HG03432 (cell line): ENCODE measurements at regions not wholly inside any gene's neighbourhood (a gene's known extent, or its start where the extent isn't known, plus 50 kb on each side); places are given as distances from the start of the nearest gene placed in this dataset.
A peak's percentile ranks its signal among the peaks of the same experiment; 100 is the strongest.
"Not testable (repeated sequence)": the region's sequence is repeated elsewhere in the genome, so short reads cannot be mapped to it uniquely, and the experiment has no call there.

Source experiments
- ATAC-seq: cut with Tn5 transposase; IDR thresholded peaks from one replicate; pipeline ENCODE4 v1.9.1; 2021; ENCODE audit warnings: mild to moderate bottlenecking, moderate library complexity; ENCODE audit not compliant: unreplicated experiment

DNA sequence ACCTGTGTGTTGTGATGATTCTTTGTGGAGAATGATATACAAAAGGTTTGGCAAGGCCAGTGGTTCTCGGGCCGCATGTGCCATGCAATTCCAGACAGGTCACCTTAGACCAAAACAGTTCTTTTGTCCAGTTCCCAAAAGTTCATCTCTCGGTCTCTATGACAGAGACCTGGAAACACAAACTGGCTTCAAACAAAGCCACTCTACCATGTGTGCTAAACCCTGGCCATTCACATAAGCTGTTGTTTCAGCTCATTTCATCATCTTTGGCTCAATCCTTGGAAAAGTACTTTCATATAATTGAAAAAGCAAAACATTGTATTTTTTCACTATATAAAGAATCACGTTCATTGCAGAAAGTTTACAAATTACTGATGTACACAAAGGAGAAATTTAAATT is 210.5 kb upstream of the SEMA6A start:
- no peak for ATAC-seq

DNA sequence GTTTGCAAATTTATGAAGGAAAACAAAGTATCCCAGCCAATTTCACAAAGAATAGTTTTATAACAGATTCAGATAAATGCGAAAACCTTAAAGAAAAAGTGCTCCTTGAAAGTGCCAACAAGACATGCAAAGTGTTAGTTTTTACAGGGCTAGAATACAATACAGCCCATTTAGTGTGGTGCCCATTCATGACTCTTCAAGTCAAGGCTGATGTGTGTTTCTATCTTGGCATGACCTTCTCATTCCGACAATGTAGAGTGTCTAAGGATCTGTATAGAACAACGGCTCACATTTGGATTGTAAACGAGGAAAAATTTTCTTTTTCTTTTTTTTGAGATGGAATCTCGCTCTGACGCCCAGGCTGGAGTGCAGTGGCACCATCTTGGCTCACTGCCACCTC is 205.2 kb upstream of the SEMA6A start:
- no peak for ATAC-seq

DNA sequence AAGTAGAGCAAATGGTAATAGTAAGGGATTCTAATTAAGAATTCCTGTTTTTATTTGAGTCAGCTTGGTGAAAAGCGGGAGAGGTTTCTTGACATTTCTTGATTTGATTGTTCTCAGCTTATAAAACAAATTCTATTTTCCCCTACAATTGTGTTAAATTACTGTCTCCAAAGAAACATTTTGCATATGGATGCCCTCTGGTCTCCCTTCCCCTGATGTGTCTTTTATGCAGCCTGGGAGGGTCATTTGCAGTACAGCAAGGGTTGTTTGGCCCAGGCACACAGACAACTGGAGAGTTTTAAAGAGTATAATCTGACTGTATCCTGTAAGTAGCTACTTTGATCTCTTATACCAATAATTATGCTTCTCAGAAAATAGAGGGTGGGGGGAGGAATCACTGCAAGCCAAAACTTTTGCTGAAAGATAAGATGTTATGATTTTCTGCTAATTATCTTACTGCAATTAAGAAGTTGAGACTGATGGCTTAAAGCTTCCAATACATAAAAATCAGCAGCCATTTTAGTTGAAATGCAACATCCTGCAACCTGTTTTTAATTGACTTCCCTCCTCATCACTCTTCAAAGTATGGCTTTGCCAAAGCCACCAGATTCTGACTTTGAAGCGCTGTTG is 204.1 kb upstream of the SEMA6A start:
- no peak for ATAC-seq

DNA sequence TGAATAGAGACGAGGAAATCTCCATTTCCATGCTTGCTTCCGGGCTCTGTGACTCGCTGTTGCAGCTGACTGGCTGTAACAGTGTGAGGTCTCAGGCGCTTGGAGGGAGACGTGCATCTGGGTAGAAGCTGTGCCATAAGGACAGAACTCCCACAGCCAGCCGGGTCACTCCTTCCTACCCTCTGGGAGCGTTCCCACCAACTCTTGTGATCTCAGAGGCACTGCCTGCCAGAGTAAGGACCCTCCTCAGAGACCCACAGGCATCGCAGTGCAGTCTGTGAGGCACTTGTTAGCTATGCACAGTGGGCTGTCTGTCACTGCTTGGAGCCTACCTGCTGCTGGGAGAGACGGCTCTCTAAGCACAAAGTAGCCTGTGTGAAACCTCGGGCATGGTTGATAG is 203.4 kb upstream of the SEMA6A start:
- ATAC-seq: peak; percentile 62

DNA sequence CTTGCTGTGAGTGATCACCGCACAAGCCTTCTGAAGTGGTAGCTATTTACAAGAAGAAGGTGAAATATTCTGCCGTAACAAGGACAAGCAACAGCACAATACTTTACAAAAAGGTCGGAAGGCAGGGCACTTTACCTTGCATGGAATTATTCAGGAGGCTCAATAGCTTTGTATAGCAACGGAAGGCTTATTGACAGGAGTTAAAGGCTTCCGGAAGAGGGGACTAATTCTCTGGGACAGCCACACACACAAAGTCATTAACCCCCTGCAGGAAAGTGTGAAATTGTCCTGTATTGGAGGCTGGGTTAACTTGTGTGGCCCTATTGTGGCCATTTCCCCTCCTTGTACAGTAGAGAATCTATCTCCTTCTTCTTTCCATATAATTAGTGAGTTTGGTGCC is 199.3 kb upstream of the SEMA6A start:
- ATAC-seq: no peak

DNA sequence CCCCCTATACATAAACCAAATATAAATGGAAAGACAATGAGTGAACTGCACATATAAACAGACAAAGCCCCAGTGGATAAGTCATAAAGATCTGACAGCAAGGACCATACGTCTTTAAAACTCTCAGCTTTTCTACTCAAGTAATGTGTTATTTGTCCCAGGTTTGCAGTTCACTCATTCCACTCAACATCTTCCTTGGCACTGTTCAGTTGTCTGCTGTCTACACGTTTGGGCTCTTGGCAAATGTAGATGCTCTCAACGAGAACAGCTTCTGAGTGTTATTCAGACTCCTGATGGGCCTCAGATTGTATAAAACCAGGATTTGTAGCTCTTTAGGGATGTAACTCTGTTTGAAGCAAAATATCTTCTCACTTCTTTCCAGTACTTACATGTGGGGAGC is 198.2 kb upstream of the SEMA6A start:
- no peak for ATAC-seq

DNA sequence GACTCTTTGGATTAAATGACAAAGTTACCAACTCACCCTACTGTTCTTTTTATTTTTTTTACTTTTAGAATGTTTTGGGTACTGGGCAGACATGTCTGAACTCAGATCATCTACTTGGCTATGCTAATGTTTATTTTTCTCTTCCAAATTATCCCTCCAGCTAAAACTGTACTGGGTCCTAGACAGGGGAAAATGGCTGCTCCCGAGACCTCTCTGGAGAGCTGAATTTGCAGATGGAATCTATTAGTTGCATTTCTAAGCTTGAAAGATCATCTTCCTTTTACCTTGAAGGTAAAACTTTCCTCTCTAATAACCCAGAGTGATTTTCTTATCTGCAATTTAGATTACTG is 197.5 kb upstream of the SEMA6A start:
- ATAC-seq: no peak

DNA sequence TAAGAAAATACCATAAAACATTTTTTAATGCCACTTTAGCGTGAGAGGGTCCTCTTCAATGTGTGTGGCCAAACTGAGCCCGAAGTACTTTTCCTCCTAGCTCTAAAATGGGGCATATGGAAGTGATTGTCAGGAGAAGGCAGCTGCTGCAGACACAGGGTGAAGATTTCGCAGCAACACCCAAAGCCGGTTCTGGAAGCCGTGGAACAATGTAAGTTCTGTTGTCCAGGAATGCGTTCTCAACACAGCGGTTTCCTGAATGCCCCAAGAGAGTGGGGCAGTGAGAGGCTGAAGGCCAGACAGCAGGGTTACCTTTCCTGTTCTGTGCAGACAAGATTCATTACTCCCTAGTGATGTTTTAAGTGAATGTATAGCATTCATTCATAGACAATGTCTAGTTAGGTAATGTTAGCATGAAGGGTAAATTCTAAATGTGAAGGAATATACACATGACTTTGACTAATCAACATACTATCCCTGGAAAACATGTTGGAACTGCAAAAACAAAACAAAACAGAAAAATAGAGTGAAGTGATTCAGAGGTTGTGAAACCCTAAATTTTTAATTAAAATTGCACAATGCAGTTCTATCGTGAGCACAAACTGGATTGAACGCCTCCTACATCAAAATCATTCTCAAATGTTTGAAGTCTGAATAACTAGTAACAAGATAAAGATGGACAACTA is 197.0 kb upstream of the SEMA6A start:
- no peak for ATAC-seq

DNA sequence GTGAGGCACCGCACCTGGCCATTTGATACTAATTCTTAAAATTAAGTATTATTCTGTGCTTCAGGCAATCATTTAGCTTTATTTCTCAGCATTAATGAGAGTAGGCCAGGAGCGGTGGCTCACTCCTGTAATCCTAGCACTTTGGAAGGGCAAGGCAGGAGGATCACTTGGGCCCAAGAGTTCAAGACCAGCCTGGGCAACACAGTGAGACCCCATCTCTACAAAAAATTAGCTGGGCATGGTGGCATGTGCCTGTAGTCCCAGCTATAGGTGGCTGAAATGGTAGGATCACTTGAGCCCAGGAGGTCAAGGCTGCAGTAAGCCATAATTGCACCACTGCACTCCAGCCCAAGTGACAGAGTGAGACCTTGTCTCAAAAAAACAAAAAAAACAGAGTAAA is 195.3 kb upstream of the SEMA6A start:
- ATAC-seq: not testable (repeated sequence)

DNA sequence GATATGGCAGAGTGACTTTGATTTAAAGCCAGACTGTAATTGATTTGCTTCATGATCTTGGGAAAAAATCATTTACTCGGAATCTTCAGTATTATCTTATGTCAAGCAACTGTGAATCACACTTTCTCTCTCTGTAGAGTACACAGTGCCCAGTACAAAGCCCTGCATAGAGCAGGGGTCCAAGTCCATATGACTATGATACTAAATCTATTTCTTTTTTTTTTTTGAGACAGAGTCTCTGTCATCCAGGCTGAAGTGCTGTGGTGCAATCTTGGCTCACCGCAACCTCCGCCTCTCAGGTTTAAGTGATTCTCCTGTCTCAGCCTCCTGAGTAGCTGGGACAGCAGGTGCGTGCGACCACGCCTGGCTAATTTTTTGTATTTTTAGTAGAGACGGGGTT is 194.8 kb upstream of the SEMA6A start:
- ATAC-seq: no peak

DNA sequence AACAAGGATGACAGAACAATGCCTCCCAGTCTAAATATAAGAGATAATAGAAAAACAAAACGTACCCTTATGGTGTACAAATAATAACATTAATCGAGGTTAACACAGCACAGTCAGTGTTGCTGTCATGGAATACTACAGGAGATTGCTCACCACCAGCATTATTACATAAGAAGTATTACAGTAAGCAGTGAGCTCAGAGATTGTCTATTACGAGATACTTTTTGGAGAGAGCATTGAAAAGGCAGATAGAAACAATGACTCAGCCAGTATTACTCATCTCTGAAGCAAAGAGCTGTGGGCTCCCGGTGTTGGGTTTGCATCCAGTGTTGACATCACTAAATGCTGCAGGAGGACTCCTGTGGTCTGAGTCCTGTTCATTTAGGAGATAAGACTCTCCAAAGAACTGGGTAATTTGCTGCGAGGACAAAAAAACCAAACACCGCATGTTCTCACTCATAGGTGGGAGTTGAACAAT is 191.9 kb upstream of the SEMA6A start:
- ATAC-seq: peak; percentile 63

DNA sequence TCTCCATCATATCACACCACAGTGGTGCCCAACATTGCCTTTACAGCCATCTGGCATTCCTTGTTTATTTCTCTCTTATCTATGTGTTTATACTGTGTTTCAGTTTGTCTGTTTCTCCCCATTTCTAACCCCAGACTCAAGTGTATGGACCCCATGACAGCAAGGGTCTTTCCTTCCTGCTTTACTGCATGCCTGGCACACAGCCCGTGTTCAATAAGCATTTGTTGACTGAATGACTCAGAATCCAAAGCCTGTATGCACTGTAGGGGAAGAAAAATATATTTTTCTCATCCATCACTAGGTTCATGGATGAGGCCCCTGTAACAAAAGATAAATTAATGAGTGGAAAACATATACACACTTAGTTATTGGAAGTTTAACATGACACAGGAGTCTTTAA is 190.8 kb upstream of the SEMA6A start:
- no peak for ATAC-seq

DNA sequence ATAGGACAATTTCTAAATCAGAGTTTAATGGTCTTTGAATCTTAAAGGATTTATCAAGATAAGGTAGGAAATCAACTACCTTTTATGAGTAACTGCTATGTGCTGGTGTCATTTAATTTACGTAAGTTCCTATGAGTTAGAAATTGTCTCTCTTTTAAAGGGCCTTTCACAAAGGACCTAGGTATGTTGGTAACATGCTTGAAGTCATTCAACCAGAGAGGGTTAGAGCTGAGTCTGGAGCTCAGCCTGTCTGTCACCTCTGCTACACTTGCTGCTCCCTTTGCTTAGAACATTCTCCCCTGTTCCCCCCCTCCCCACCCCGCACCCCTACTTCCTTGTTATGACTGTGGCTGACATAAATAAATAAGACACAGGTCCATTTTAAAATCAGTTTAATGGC is 190.3 kb upstream of the SEMA6A start:
- no peak for ATAC-seq

DNA sequence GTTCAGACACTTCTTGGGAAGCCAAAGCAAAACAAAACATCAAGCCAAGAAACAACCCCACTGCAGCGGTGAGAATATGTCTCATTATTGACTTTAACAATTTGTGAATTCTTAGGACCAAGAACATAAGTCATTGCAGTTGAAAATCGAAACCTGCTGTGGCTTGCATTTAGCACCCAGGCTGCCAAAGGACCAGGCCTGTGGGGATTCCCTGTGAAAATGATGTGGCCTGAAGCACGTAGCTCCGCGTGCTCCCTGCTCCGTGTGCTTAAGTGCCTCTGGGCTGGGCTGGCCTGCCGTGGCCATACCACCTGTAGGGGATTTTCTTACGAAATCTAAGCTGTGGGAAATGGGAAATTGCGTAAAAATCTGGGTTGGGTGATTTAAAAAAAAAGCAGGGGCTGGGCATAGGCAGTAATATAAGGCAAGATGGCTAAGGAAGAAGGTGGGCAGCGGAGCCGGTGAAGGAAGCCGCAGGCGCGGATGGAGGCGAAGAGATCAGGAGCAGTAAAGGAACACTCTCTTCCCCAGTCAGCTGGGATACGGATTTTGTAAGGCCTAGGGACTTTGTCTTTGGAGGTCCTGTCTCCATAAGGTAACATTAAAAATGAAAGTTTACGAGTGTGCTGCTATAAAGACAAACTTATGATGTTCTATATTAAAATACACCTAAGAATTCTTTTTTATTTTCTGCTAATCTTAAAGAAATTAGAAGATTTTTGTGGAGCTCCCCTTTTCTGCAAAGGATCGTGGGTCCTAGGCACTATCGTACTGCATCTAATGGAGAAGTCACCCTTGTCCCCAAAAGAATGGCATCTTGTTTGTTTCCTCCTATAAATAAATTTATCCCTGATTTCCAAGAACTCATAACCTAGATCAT is 189.6 kb upstream of the SEMA6A start:
- ATAC-seq: peak; percentile 81

DNA sequence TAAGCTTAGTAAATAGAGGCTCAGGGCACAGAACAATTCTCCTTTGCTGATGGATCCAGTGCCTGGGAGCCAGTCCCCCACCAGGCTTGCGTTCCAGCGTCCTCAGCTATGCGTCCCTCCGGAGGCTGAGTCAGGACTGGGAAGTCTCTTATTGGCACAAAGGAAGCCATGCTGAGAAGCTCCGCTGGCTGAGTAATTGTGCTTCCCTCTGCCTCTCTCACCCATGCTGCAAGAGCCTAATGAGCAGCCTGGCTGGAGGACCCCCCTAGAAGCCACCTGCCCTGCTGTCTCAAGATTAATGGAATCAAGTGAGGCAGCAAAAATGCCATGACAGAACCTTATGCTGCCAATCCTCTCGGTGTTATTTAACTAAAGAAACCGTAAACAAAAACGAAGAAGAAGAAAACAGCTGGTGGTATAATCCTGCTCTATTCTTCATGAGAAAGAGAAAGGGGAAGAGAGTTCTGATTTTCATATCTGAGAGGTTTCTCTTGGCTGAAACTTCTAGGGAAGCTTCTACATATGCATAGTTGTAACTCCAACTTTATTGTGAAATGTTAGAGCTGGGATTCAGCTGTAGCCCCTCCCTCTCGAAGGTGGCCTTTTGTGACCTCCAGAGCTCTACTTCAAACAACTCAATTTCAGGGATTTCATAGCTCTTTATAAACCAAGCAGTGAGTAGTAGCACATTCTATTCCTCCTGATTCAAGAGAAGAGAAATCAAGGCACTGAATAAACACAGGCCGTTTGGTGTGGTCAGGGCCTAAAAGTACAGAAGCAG is 185.4 kb upstream of the SEMA6A start:
- no peak for ATAC-seq

DNA sequence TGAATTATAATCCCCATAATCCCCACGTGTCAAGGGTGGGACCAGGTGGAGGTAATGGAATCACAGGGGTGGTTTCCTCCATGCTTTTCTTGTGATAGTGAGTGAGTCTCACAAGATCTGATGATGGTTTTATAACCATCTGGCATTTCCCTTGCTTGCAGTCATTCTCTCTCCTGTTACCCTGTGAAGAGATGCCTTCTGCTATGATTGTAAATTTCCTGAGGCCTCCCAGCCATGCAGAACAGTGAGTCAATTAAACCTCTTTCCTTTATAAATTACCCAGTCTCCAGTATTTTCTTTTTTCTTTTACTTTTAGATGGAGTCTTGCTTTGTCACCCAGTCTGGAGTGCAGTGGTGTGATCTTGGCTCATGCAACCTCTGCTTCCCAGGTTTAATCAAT is 182.7 kb upstream of the SEMA6A start:
- ATAC-seq: no peak

DNA sequence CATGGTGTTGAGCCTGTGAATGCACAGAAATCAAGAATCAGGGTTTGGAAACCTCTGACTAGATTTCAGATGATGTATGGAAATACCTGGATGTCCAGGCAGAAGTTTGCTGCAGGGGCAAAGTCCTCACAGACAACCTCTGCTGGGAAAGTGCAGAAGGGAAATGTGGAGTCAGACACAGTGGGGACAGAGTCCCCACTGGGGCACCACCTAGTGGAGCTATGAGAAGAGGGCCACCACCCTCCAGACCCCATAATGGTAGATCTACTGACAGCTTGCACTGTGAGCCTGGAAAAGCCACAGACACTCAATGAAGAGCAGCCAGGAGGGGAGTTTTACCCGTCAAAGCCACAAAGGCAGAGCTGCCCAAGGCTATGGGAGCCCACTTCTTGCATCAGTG is 181.9 kb upstream of the SEMA6A start:
- ATAC-seq: no peak

DNA sequence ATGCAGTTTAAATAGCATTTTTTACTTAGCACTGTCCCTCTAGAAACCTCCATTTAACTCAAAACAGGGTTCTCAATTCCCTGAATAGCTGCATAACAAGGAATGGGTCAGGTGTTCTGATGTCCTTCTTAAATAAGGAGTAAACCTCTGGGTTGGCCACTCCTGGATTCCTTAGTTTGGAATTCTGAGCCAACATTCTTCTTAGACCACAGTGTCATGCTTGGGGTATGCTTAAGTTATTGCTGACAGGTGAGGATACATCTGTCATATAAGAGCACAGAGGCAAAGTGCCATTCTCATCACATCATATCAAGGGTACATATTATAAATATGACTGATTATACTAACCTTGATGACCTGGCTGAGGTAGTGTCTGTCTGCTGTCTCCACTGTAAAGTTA is 179.9 kb upstream of the SEMA6A start:
- no peak for ATAC-seq

DNA sequence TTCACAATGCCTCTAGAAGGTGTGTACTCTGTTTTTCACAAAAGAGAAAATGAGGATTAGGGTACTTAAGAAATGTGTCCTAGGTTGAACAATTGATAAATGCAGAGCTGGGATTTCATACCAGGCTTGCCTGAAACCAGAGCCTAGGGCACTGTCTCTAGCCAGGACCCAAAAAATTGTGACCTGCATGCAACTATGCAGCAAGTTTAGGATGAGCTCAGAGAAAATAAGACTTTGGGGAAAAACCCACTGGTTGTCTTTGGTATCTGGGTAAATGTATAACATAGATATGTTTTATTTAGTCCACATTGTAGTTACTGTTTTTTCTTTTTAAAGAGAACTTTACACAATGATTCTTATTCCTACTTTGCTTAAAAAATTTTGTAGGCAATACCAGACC is 177.1 kb upstream of the SEMA6A start:
- no peak for ATAC-seq

DNA sequence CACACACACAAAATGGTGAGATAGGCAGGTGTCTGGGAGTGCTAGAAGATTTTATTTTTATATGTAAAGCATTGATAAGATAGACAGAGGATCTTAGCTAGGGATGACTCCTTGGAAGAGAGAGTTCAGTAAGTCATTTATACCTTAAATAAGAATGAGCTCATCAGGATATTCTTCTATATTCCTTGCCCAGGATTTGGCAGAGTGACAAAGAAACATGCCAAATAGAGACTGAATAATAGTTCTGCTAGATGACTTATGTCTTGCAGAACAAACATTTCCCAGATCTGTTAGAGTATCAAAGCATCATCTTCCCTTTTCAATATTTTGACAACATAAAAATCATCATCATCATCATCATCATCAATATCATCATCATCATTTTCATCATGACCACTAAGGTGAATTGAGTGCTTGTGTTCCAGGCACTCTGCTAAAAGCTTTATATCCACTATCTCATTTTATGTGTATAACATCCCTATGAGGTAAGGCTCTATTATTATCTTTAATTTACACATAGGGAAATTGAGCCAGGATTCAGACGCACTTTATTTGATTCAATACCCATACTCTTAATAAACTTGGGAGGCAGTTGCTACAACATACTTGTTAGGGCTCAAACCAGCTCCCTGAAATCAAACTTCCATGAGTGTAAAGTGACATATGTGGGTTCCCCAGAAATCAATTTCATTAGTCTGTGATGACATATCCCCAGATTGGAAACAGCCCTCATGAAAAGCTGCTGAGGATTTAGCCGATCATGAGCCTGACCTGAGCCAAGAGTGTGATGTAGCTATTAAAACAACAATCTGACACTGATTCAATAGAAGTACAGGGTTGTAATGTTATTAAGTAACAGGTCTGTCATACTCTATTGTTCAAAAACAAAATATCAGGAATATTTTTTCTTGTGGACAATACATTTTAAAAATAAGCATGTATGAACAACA is 176.3 kb upstream of the SEMA6A start:
- no peak for ATAC-seq
